ENCODE measurements at regions not wholly inside any gene's neighbourhood (a gene's known extent, or its start where the extent isn't known, plus 50 kb on each side); places are given as distances from the start of the nearest gene placed in this dataset.

GRCh38 chr11:128355558-128355957 is 231.8 kb downstream of the ETS1 start:
- Mint-ChIP-seq H3K27me3 (ENCODE audit: insufficient read depth) (peaks cover 3% of the 10 kb centered on the region), H3K9me3 (peaks cover 2% of the 10 kb centered on the region), H3K36me3 (ENCODE audit: low read depth) (no peaks in the 10 kb centered on the region), H3K4me1 (ENCODE audit: low read depth) (peaks cover 25% of the 10 kb centered on the region), H3K27ac (no peak overlapping the region), H3K4me3 (no peak overlapping the region)
- intact Hi-C loops (cut with micrococcal nuclease) = no loop called here
- no peak for DNase-seq (ENCODE audit: low spot score)

- Mint-ChIP-seq H3K27ac (no peak overlapping the region), H3K9me3 (peaks cover 11% of the 10 kb centered on the region), H3K4me3 (no peak overlapping the region), H3K36me3 (ENCODE audit: low read depth) (no peaks in the 10 kb centered on the region), H3K27me3 (ENCODE audit: insufficient read depth) (peaks cover 3% of the 10 kb centered on the region), H3K4me1 (ENCODE audit: low read depth) (peaks cover 36% of the 10 kb centered on the region)
- no peak for DNase-seq (ENCODE audit: low spot score)
- intact Hi-C loops (cut with micrococcal nuclease) = no loop called here
These were observed 232.9 kb downstream of the ETS1 start for GRCh38 chr11:128354476-128354875.

GRCh38 chr11:128351168-128351567 is 236.2 kb downstream of the ETS1 start:
- peaks cover 2% of the 10 kb centered on the region for H3K27me3 Mint-ChIP-seq (ENCODE audit: insufficient read depth)
- H3K4me3 Mint-ChIP-seq = no peak overlapping the region
- intact Hi-C loops (cut with micrococcal nuclease) = loop anchor here (2.0 kb wide), 1 partner anchor 14 kb away; no protein-coding TSS in a partner anchor
- peaks cover 54% of the 10 kb centered on the region for H3K4me1 Mint-ChIP-seq (ENCODE audit: low read depth)
- H3K36me3 Mint-ChIP-seq (ENCODE audit: low read depth) = peaks cover 3% of the 10 kb centered on the region
- H3K9me3 Mint-ChIP-seq = peaks cover 11% of the 10 kb centered on the region
- H3K27ac Mint-ChIP-seq = no peak overlapping the region
- DNase-seq (ENCODE audit: low spot score) = no peak

DNA sequence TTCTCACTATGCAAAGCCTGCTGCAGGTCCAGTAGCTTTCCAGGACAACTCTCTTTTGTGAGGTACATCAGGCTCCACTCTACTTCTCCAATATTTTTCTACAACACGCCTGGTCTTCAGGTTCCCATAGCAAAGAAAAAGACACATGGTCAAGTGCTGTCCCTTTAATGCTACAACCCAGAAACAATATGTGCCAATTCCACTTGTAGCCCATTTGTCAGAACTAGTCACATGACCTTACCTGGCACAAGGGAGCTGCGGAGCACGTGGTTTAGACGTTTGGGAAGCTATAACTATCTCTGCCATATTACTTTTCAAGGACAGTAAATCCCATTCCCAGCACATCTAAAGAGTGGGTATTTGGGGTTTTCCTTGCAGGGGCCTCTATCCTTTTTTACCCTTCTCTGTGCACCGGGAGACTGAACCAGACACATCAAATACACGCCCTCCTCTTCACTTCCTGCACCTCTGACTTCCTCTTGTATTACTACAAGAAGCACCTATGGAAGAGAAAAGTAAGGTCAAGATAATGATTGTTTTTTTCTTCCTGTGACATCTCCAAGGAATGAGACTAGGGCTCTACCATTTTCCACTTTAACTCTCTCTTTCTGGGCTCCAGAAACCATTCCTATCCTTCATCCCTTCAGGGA is 237.6 kb downstream of the ETS1 start:
- Mint-ChIP-seq H3K9me3 (peaks cover 11% of the 10 kb centered on the region), H3K36me3 (ENCODE audit: low read depth) (peaks cover 3% of the 10 kb centered on the region), H3K27me3 (ENCODE audit: insufficient read depth) (no peaks in the 10 kb centered on the region), H3K4me1 (ENCODE audit: low read depth) (peaks cover 68% of the 10 kb centered on the region), H3K4me3 (peak overlapping the region; percentile 34), H3K27ac (peak overlapping the region; percentile 46)
- DNase-seq (ENCODE audit: low spot score) = no peak
- intact Hi-C loops (cut with micrococcal nuclease) = loop anchor here (2.0 to 5.0 kb wide), 2 partner anchors 15 to 177 kb away; no protein-coding TSS in a partner anchor

DNA sequence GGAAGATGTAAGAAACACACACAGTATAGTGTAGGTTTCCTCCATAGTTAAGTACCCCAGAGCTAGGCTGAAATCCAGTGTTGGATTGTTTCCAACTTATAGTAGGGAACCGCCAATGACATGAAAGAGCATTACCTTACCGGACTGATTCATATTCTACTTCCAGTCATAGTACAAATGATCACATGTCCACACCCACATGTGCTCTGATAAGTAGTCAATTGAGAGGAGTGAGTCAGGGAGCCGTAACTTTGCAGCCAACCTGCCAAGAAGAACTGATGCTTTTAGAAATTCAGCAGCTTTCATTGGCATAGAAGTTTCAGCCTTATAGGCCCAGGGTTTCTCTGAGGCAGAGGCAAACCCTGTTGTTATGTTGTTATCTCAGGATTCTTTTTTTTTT is 240.6 kb downstream of the ETS1 start:
- DNase-seq (ENCODE audit: low spot score) = no peak
- Mint-ChIP-seq H3K4me3 (no peak overlapping the region), H3K9me3 (peaks cover 16% of the 10 kb centered on the region), H3K36me3 (ENCODE audit: low read depth) (peaks cover 10% of the 10 kb centered on the region), H3K27ac (peak overlapping the region; percentile 61), H3K27me3 (ENCODE audit: insufficient read depth) (no peaks in the 10 kb centered on the region), H3K4me1 (ENCODE audit: low read depth) (peaks cover 85% of the 10 kb centered on the region)
- intact Hi-C loops (cut with micrococcal nuclease) = loop anchor here (5.0 kb wide), 1 partner anchor 175 kb away; no protein-coding TSS in a partner anchor

DNA sequence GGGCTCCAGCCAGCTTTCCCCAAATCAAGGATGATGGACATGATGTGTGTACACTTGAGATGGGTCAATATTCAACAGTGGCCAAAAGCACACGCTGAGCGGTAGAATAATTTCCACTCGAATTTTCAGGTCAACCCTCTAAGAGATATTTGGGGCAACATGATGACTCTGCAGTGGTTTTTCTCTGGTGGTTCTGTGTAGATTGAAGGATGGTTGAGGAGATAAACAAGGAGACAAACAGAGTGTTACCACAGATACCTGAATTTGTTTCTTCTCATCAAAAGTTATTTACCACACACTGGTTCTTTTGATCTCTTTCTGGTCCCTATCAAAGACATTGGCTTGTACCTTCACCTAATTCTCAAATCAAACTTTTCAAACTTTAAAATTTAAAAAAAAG is 242.0 kb downstream of the ETS1 start:
- peak overlapping the region; percentile 19 for H3K4me3 Mint-ChIP-seq
- H3K9me3 Mint-ChIP-seq = peaks cover 12% of the 10 kb centered on the region
- no peak for DNase-seq (ENCODE audit: low spot score)
- peaks cover 85% of the 10 kb centered on the region for H3K4me1 Mint-ChIP-seq (ENCODE audit: low read depth)
- H3K27me3 Mint-ChIP-seq (ENCODE audit: insufficient read depth) = no peaks in the 10 kb centered on the region
- intact Hi-C loops (cut with micrococcal nuclease) = loop anchor here (5.0 kb wide), 1 partner anchor 173 kb away; no protein-coding TSS in a partner anchor
- peaks cover 10% of the 10 kb centered on the region for H3K36me3 Mint-ChIP-seq (ENCODE audit: low read depth)
- peak overlapping the region; percentile 78 for H3K27ac Mint-ChIP-seq

DNA sequence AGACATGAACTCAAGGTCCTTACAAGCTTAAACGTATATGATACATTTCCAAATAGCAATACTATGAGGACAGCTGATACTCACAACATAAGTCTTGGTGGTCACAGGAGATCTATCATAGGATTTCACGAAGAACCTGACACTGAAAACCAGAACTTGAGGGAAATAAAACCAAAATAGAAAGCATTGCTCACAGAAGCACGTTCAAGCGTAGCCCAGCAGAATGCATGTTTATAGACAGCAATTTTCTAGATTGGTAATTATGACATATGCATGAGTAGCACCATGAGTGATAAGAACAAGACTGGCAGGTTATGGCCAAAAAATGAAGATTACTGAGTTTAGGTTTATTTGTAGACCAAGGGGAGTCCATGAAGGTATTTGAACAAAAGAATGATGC is 243.5 kb downstream of the ETS1 start:
- Mint-ChIP-seq H3K4me3 (peak overlapping the region; percentile 15), H3K27me3 (ENCODE audit: insufficient read depth) (no peaks in the 10 kb centered on the region), H3K4me1 (ENCODE audit: low read depth) (peaks cover 86% of the 10 kb centered on the region), H3K36me3 (ENCODE audit: low read depth) (peaks cover 10% of the 10 kb centered on the region), H3K27ac (peak overlapping the region; percentile 85), H3K9me3 (peaks cover 4% of the 10 kb centered on the region)
- intact Hi-C loops (cut with micrococcal nuclease) = loop anchor here (1.0 to 5.0 kb wide), 7 partner anchors 35 to 413 kb away; no protein-coding TSS in a partner anchor
- DNase-seq (ENCODE audit: low spot score) = no peak

- DNase-seq (ENCODE audit: low spot score) = no peak
- Mint-ChIP-seq H3K27ac (peak overlapping the region; percentile 85), H3K4me3 (peak overlapping the region; percentile 76), H3K9me3 (peaks cover 4% of the 10 kb centered on the region), H3K4me1 (ENCODE audit: low read depth) (peaks cover 87% of the 10 kb centered on the region), H3K27me3 (ENCODE audit: insufficient read depth) (no peaks in the 10 kb centered on the region), H3K36me3 (ENCODE audit: low read depth) (peaks cover 10% of the 10 kb centered on the region)
- intact Hi-C loops (cut with micrococcal nuclease) = loop anchor here (1.0 to 5.0 kb wide), 6 partner anchors 36 to 414 kb away; no protein-coding TSS in a partner anchor
These were observed 244.2 kb downstream of the ETS1 start for GRCh38 chr11:128343135-128343514.

GRCh38 chr11:128342511-128343134 is 244.7 kb downstream of the ETS1 start:
- Mint-ChIP-seq H3K27me3 (ENCODE audit: insufficient read depth) (no peaks in the 10 kb centered on the region), H3K27ac (peak overlapping the region; percentile 85), H3K36me3 (ENCODE audit: low read depth) (peaks cover 10% of the 10 kb centered on the region), H3K4me1 (ENCODE audit: low read depth) (peaks cover 92% of the 10 kb centered on the region), H3K4me3 (peak overlapping the region; percentile 76), H3K9me3 (peaks cover 4% of the 10 kb centered on the region)
- intact Hi-C loops (cut with micrococcal nuclease) = loop anchor here (1.0 to 5.0 kb wide), 6 partner anchors 36 to 415 kb away; no protein-coding TSS in a partner anchor
- DNase-seq (ENCODE audit: low spot score) = peak; percentile 70

DNA sequence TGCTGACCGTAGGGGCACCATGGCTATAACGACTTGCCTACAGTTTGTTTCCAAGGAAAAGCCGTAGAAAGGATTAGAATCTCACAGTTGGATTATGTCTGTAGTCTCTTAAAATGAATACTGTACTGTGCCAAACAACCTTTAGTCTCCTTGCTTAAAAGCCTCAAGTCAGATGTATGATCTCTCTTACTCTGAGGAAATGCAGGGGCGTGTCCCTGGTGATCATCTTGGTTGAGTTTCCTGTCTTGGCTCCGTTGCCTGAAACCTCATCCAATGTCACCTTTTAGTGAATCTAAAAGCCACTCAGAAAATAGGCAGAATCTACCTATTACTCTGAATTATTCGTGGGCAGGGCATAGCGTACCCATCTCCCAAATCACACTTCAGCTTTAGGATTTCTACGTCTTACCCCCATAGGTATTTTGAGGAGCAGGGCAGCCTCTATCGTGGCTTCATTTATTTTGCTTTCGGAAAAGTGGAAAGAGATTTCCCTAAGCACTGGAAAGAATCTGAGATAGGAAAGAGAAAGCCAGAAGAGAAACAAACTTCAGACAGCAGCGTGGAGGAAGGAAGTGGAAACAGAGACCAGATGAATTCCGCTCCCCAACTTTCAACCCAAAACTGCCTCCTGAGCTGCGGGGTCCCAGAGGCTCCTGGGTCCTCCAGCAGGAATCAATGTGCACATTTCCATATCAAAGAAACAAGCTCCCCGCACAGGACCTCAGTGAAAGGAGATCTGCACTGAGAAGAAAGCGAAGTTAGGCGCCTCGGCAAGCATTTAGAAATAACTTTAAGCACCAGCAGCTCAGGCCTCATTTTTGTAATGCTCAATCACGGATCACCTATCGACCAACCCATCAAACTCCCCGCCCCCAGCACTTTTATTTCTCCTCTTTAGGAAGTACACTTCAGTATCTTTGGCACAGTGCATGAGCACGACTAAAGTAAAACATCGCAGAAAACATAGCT is 245.8 kb downstream of the ETS1 start:
- Mint-ChIP-seq H3K9me3 (peaks cover 4% of the 10 kb centered on the region), H3K4me1 (ENCODE audit: low read depth) (peaks cover 94% of the 10 kb centered on the region), H3K27ac (peak overlapping the region; percentile 85), H3K36me3 (ENCODE audit: low read depth) (peaks cover 10% of the 10 kb centered on the region), H3K27me3 (ENCODE audit: insufficient read depth) (no peaks in the 10 kb centered on the region), H3K4me3 (peak overlapping the region; percentile 76)
- peak; percentile 59 for DNase-seq (ENCODE audit: low spot score)
- intact Hi-C loops (cut with micrococcal nuclease) = loop anchor here (1.0 to 5.0 kb wide), 3 partner anchors 37 to 416 kb away; no protein-coding TSS in a partner anchor

DNA sequence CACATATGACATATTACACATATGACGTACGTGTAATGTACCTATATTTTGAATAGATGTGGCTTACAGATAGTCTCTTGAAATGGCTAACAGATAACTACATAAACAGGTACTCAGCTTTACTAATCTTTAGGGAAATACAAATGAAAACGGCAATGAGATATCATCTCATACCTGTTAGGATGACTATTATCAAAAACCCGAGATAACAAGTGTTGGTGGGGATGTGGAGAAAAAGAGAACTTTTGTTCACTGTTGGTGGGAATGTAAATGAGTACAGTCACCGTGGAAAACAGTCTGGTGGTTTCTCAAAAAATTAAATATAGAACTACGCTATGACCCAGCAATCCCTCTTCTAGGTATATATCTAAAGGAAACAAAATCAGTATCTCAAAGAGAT is 247.6 kb downstream of the ETS1 start:
- peak overlapping the region; percentile 70 for H3K27ac Mint-ChIP-seq
- H3K27me3 Mint-ChIP-seq (ENCODE audit: insufficient read depth) = no peaks in the 10 kb centered on the region
- DNase-seq (ENCODE audit: low spot score) = no peak
- intact Hi-C loops (cut with micrococcal nuclease) = loop anchor here (1.0 to 5.0 kb wide), 4 partner anchors 10 to 418 kb away; no protein-coding TSS in a partner anchor
- peaks cover 10% of the 10 kb centered on the region for H3K36me3 Mint-ChIP-seq (ENCODE audit: low read depth)
- H3K4me1 Mint-ChIP-seq (ENCODE audit: low read depth) = peaks cover 88% of the 10 kb centered on the region
- H3K9me3 Mint-ChIP-seq = peaks cover 4% of the 10 kb centered on the region
- no peak overlapping the region for H3K4me3 Mint-ChIP-seq

DNA sequence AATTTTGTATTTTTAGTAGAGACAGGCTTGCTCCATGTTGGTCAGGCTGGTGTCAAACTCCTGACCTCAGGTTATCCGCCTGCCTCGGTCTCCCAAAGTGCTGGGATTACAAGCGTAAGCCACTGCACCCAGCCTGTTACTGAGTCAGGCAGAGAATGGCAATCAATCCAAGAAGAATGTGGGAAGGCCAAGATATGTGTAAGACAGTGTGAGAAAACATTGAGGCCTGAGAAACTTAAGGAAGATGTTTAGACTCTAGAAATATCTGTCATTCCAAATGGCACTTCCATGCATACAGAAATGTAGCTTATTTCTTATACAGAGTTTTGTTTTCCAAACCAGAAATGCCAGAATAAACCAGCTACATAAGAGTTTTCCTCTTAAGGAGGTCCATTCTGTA is 248.5 kb downstream of the ETS1 start:
- no peaks in the 10 kb centered on the region for H3K9me3 Mint-ChIP-seq
- intact Hi-C loops (cut with micrococcal nuclease) = loop anchor here (1.0 kb wide), 1 partner anchor 10 kb away; no protein-coding TSS in a partner anchor
- DNase-seq (ENCODE audit: low spot score) = no peak
- H3K27ac Mint-ChIP-seq = peak overlapping the region; percentile 72
- no peaks in the 10 kb centered on the region for H3K27me3 Mint-ChIP-seq (ENCODE audit: insufficient read depth)
- H3K4me3 Mint-ChIP-seq = no peak overlapping the region
- peaks cover 7% of the 10 kb centered on the region for H3K36me3 Mint-ChIP-seq (ENCODE audit: low read depth)
- peaks cover 88% of the 10 kb centered on the region for H3K4me1 Mint-ChIP-seq (ENCODE audit: low read depth)

Data from activated T-helper 1 cell treated with anti-CD3 and anti-CD28 coated beads, Interleukin-12 subunit alpha, Interleukin-12 subunit beta, Interleukin-2, Interleukin-4 antibody, amounts not matched to agents 30 ng/mL and 10 ng/mL and 1 ng/mL, durations not matched to agents 14 hours and 24 hours and 36 hours (primary cell).